Activated B cell treated with CpG ODN at 0.5 μM for 24 hours (primary cell): ENCODE measurements at regions not wholly inside any gene's neighbourhood (a gene's known extent, or its start where the extent isn't known, plus 50 kb on each side); places are given as distances from the start of the nearest gene placed in this dataset.
"Not testable (repeated sequence)": the region's sequence is repeated elsewhere in the genome, so short reads cannot be mapped to it uniquely, and the experiment has no call there.

Source experiments
- ATAC-seq: fragments of 200-7000 bp; cut with Tn5 transposase; one replicate; pipeline ENCODE4 v1.10.0; 2021; ENCODE audit warnings: low read depth, mild to moderate bottlenecking, moderate library complexity
- CTCF ChIA-PET: fragments of 350-600 bp; sonication (Branson Sonifier 250); formaldehyde crosslinking; loops from one replicate; lab custom pipeline; 2021; ENCODE audit warnings: antibody characterized with exemption; lab: Charles Lee
- POLR2A ChIA-PET: fragments of 350-600 bp; sonication (Branson Sonifier 250); formaldehyde crosslinking; loops from one replicate; lab custom pipeline; 2021; ENCODE audit warnings: antibody characterized with exemption; lab: Charles Lee
- DNase-seq: peaks from one replicate; pipeline ENCODE4 v3.0.0; 2022
- H3K27ac Mint-ChIP-seq: one replicate; pipeline ENCODE4 v1.8.0; 2020; ENCODE audit warnings: mixed read lengths
- H3K27me3 Mint-ChIP-seq: one replicate; pipeline ENCODE4 v1.8.0; 2021; ENCODE audit warnings: mixed read lengths
- H3K36me3 Mint-ChIP-seq: one replicate; pipeline ENCODE4 v1.8.0; 2021; ENCODE audit warnings: low read depth, mixed read lengths
- H3K4me1 Mint-ChIP-seq: one replicate; pipeline ENCODE4 v1.8.0; 2021; ENCODE audit warnings: mixed read lengths
- H3K4me3 Mint-ChIP-seq: one replicate; pipeline ENCODE4 v1.8.0; 2020; ENCODE audit warnings: mild to moderate bottlenecking, mixed read lengths
- H3K9me3 Mint-ChIP-seq: one replicate; pipeline ENCODE4 v1.8.0; 2020; ENCODE audit warnings: mixed read lengths
- intact Hi-C: fragments of 100-400 bp; cut with micrococcal nuclease; formaldehyde crosslinking; loops from one replicate; pipeline ENCODE4 v1.15.1; 2024
- TF ChIP-seq, protein P1 (sequence below): fragments of 200-600 bp; IDR thresholded peaks from one replicate; pipeline ENCODE4 v1.8.0; 2022; ENCODE audit warnings: antibody characterized with exemption, mild to moderate bottlenecking

DNA sequence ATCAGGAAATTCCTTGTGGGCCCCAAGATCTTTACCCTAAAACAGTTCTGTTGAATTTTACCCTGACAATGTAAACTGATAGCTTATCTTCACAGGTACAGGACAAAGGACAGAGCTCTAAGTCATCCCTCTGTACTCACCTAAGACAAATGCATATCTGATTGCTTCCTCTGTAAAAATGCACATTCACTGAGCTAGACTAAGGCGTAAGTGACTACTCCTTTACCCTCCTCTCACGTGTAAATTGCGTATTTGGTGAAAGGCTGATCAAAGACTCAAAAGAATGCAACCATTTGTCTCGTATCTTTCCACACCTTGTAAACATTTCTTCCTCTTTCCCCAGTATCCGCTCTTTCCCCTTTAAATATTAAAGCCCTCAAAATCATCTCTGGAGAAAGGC, 80.6 kb upstream of the LRCH1 start:
- Mint-ChIP-seq H3K9me3 (no peaks in the 10 kb centered on the region), H3K27me3 (no peaks in the 10 kb centered on the region), H3K4me1 (no peaks in the 10 kb centered on the region), H3K4me3 (no peak overlapping the region), H3K27ac (no peak overlapping the region), H3K36me3 (no peaks in the 10 kb centered on the region)
- DNase-seq (no peak), ATAC-seq (no peak)
- intact Hi-C loops = no loop called here
- TF ChIP-seq, protein P1, sequence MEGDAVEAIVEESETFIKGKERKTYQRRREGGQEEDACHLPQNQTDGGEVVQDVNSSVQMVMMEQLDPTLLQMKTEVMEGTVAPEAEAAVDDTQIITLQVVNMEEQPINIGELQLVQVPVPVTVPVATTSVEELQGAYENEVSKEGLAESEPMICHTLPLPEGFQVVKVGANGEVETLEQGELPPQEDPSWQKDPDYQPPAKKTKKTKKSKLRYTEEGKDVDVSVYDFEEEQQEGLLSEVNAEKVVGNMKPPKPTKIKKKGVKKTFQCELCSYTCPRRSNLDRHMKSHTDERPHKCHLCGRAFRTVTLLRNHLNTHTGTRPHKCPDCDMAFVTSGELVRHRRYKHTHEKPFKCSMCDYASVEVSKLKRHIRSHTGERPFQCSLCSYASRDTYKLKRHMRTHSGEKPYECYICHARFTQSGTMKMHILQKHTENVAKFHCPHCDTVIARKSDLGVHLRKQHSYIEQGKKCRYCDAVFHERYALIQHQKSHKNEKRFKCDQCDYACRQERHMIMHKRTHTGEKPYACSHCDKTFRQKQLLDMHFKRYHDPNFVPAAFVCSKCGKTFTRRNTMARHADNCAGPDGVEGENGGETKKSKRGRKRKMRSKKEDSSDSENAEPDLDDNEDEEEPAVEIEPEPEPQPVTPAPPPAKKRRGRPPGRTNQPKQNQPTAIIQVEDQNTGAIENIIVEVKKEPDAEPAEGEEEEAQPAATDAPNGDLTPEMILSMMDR = no peak
- ChIA-PET POLR2A (no interaction called here), CTCF (no interaction called here)

DNA sequence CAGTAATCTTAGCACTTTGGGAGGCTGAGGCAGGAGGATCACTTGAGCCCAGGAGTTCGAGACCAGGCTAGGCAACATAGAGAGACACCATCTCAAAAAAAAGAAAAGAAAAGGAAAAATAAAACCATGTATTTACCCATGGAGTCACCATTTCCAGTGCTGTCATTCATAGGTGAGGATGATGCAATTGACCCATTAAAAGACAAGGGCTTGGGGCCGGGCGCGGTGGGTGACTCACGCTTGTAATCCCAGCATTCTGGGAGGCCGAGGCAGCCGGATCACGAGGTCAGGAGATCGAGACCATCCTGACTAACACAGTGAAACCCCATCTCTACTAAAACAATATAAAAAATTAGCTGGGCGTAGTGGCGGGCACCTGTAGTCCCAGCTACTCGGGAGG, 82.6 kb upstream of the RUBCNL start:
- CTCF ChIA-PET, intact Hi-C loops, POLR2A ChIA-PET, ATAC-seq, H3K27me3 Mint-ChIP-seq, DNase-seq, H3K4me3 Mint-ChIP-seq, H3K36me3 Mint-ChIP-seq, H3K9me3 Mint-ChIP-seq, H3K27ac Mint-ChIP-seq, H3K4me1 Mint-ChIP-seq: not testable (repeated sequence)

DNA sequence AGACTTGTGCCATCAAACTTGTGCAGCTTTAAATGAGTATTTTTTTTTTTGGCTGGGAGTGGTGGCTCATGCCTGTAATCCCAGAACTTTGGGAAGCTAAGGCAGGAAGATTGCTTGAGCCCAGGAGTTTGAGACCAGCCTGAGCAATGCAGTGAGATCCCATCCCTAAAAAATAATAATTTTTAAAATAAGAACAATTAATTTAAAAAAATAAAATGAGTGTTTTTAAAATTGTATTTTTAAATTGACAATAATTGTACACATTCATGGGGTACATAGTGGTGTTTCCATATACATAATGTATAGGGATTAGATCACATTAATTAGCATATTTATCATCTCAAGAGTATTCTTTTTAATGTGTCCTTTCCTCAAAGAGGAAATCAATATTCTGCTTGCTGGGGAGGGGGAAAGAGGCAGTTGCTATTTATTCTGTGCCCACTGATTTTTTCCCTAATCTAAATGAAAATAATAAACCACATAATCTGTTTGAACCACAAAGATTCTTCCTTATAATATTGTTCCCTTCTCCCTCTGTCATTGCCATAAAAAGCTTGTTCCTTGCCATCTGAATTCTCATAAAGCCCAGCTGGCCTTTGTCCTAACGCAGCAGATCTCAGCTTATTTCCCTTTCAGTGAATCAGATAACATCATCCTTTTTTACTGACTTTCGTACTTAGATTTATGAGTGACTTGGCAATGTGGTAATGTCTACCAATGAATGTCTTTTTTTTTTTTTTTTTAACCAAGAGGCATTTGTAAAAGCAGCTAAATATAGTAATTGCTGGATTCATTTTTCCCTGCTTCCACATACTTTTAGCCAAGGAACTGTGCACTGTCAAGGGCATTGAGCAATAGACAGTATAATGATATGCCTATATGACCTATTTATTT, 81.8 kb upstream of the RUBCNL start:
- DNase-seq = no peak
- no peak for ATAC-seq
- POLR2A ChIA-PET = interaction anchor here (0.7 kb wide), 1 partner anchor 85 kb away, joined by 8 read pairs; no protein-coding TSS in a partner anchor
- Mint-ChIP-seq H3K27ac (no peak overlapping the region), H3K36me3 (no peaks in the 10 kb centered on the region), H3K4me1 (no peaks in the 10 kb centered on the region), H3K4me3 (no peak overlapping the region), H3K9me3 (no peaks in the 10 kb centered on the region), H3K27me3 (no peaks in the 10 kb centered on the region)
- CTCF ChIA-PET = no interaction called here
- TF ChIP-seq, protein P1 = no peak
- intact Hi-C loops = no loop called here

DNA sequence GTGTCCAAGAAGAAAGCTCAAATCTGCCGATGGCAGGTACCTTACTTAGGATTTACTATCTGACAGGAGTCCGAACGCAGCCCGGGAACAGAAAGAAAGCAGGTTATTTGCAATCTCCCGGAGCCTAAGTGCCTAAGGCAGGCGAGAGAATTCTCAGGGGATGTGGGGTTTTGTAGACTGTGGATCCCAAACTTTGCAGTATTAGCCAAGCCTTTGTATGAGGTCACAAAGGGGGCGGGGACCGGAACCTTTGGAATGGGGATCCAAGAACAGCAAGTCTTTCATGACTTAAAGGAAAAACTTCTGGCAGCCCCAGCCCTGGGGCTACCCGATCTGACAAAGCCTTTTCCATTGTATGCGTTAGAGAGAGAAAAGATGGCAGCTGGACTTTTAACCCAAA, 80.6 kb upstream of the RUBCNL start:
- H3K27ac Mint-ChIP-seq, intact Hi-C loops, H3K4me1 Mint-ChIP-seq, H3K36me3 Mint-ChIP-seq, H3K9me3 Mint-ChIP-seq, H3K27me3 Mint-ChIP-seq, ATAC-seq, POLR2A ChIA-PET, DNase-seq, H3K4me3 Mint-ChIP-seq, CTCF ChIA-PET: not testable (repeated sequence)

DNA sequence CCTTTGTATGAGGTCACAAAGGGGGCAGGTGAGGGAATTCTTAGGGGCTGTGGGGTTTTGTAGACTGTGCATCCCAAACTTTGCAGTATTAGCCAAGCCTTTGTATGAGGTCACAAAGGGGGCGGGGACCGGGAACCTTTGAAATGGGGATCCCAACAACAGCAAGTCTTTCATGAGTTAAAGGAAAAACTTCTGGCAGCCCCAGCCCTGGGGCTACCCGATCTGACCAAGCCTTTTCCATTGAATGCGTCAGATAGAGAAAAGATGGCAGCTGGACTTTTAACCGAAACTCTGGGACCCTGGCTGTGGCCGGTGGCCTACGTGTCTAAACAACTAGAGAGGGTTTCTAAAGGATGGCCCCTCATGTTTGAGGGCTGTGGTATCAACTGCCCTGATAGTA, 79.0 kb upstream of the RUBCNL start:
- H3K4me1 Mint-ChIP-seq, H3K4me3 Mint-ChIP-seq, H3K9me3 Mint-ChIP-seq, H3K36me3 Mint-ChIP-seq, CTCF ChIA-PET, H3K27ac Mint-ChIP-seq, POLR2A ChIA-PET, intact Hi-C loops, H3K27me3 Mint-ChIP-seq, ATAC-seq, DNase-seq: not testable (repeated sequence)

DNA sequence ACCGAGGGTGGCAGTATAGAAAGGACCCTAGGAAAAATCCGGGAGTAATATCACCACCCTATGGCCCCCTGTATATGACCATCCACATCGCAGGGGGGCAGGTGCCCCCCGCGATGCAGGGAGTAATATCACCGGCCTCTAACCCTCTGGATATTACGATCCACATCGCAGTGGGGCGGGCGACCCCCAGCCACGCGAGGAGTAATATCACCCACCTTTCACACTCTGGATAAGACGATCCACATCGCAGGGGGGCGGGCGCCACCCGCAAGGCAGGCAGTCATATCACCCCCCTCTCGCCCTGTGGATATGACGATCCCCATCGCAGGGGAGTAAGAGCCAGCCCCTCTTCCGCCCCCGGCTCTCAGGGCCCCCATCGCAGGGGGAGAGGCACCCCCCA, 76.7 kb upstream of the RUBCNL start:
- ATAC-seq (no peak), DNase-seq (no peak)
- Mint-ChIP-seq H3K27ac (no peak overlapping the region), H3K9me3 (peaks cover 1% of the 10 kb centered on the region), H3K4me3 (no peak overlapping the region), H3K4me1 (no peaks in the 10 kb centered on the region), H3K27me3 (no peaks in the 10 kb centered on the region), H3K36me3 (no peaks in the 10 kb centered on the region)
- CTCF ChIA-PET = no interaction called here
- POLR2A ChIA-PET = no interaction called here
- intact Hi-C loops = no loop called here
- TF ChIP-seq, protein P1 = no peak

DNA sequence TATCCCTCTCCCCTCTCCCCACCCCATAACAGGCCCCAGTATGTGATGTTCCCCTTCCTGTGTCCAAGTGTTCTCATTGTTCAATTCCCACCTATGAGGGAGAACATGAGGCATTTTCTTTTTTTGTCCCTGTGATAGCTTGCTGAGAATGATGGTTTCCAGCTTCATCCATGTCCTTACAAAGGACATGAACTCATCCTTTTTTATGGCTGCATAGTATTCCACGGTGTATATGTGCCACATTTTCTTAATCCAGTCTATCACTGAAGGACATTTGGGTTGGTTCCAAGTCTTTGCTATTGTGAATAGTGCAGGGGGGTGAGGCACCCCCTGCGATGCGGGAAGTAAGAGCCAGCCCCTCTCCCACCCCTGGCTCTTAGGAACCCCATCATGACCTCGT, 73.2 kb upstream of the RUBCNL start:
- CTCF ChIA-PET, H3K4me3 Mint-ChIP-seq, H3K9me3 Mint-ChIP-seq, DNase-seq, H3K27me3 Mint-ChIP-seq, intact Hi-C loops, H3K36me3 Mint-ChIP-seq, H3K4me1 Mint-ChIP-seq, ATAC-seq, H3K27ac Mint-ChIP-seq: not testable (repeated sequence)
- POLR2A ChIA-PET = interaction anchor here (0.7 kb wide), 1 partner anchor 1093 kb away, joined by 4 read pairs; no protein-coding TSS in a partner anchor

DNA sequence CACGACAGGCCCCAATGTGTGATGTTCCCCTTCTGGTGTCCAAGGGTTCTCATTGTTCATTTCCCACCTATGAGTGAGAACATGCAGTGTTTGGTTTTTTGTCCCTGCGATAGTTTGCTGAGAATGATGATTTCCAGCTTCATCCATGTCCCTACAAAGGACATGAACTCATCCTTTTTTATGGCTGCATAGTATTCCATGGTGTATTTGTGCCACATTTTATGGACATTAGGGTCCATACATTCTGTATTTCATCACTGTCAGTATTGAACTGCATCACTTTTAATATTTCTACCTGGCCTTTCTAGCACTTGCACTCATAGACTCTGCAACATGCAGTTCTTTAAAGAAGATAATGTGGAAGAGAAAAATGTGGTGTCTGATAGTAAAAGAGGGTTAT, 70.2 kb upstream of the RUBCNL start:
- H3K27me3 Mint-ChIP-seq, H3K4me3 Mint-ChIP-seq, DNase-seq, CTCF ChIA-PET, H3K4me1 Mint-ChIP-seq, H3K27ac Mint-ChIP-seq, POLR2A ChIA-PET, ATAC-seq, H3K36me3 Mint-ChIP-seq, H3K9me3 Mint-ChIP-seq: not testable (repeated sequence)
- intact Hi-C loops = loop anchor here (2.0 to 5.0 kb wide), 3 partner anchors 70 to 135 kb away; partner anchors contain the start of gene RUBCNL

DNA sequence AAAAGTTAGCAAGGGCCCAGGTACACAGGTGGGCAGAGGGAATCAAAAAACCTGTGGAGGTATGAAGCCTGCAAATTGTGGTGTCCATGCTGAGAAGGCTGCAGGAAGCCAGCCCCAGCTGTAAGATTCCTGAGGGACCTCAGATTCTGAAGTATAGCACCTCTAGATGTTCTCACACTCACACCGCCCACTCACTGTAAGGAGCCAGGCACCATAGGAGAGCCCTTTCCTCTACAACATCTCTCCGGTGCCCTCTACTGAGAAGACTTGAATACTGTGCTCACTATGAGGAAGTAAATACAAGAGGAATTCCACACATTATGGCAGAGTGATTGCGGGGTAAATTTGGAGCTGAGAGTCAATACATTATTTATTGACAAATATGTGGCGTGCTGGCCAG, 68.9 kb upstream of the RUBCNL start:
- H3K27me3 Mint-ChIP-seq, H3K9me3 Mint-ChIP-seq, CTCF ChIA-PET, H3K27ac Mint-ChIP-seq, H3K4me1 Mint-ChIP-seq, H3K4me3 Mint-ChIP-seq, H3K36me3 Mint-ChIP-seq, DNase-seq: not testable (repeated sequence)
- POLR2A ChIA-PET = interaction anchor here (1.0 kb wide), 1 partner anchor 69 kb away, joined by 3 read pairs; the partner anchor contains the start of gene RUBCNL
- ATAC-seq = peak; percentile 99
- intact Hi-C loops = loop anchor here (2.0 to 5.0 kb wide), 3 partner anchors 69 to 134 kb away; partner anchors contain the start of gene RUBCNL
